IPS DF 6.9 (cell line): ENCODE measurements at regions not wholly inside any gene's neighbourhood (a gene's known extent, or its start where the extent isn't known, plus 50 kb on each side); places are given as distances from the start of the nearest gene placed in this dataset.

Experiments used
- DNase-seq: peaks from one replicate; pipeline ENCODE4 v3.0.0-alpha.2; 2013; ENCODE audit warnings: low read depth, low spot score
- H3K27ac ChIP-seq: one replicate; pipeline ENCODE4 v1.5.1; 2013; ENCODE audit warnings: low read length, control low read depth
- H3K27me3 ChIP-seq: 2 replicates; pipeline ENCODE4 v1.6.1; 2013; ENCODE audit warnings: mild to moderate bottlenecking, low read length; ENCODE audit not compliant: control insufficient read depth, insufficient read depth
- H3K36me3 ChIP-seq: 2 replicates; pipeline ENCODE4 v1.6.1; 2013; ENCODE audit warnings: low read length; ENCODE audit not compliant: control insufficient read depth, insufficient read depth
- H3K4me1 ChIP-seq: 2 replicates; pipeline ENCODE4 v1.6.1; 2013; ENCODE audit warnings: low read length; ENCODE audit not compliant: control insufficient read depth, insufficient read depth
- H3K4me3 ChIP-seq: 2 replicates; pipeline ENCODE4 v1.5.1; 2013; ENCODE audit warnings: mild to moderate bottlenecking, low read length
- H3K9me3 ChIP-seq: 2 replicates; pipeline ENCODE4 v1.6.1; 2013; ENCODE audit warnings: low read length, inconsistent platforms; ENCODE audit not compliant: control insufficient read depth, insufficient read depth
- WGBS: extraction: QIAGEN DNeasy Blood & Tissue Kit; methylation state at CpG from one replicate; pipeline ENCODE4 v1.1.7; 2013; ENCODE audit warnings: mixed read lengths, missing lambda C conversion rate; ENCODE audit not compliant: insufficient read length, insufficient coverage; 5-methylcytosine and 5-hydroxymethylcytosine counted together

DNA sequence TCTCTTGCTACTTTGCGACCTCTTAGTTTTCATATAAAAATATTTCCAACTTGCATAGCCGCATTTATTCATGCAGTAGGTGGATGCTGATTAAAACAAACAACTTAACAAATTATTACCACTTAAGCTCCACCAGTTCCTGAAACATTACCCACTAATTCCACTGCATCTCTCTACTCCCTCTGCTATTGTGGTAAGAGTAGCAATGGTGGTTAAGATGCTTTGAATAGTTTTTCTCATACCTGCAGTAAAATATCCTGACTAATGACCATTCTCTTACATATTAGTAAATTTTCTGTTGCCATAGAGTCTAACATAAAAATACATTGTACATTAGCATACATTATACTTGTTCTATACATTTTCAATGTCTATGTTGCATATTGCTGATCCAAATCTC is 397.6 kb upstream of the PLSCR5 start:
- Histone ChIP-seq H3K4me3 (no peak overlapping the region), H3K4me1 (no peaks in the 10 kb centered on the region), H3K27ac (no peak overlapping the region), H3K9me3 (no peaks in the 10 kb centered on the region), H3K27me3 (no peaks in the 10 kb centered on the region), H3K36me3 (no peaks in the 10 kb centered on the region)
- WGBS: no CpG with 5 or more reads among the region's 2 CpGs
- DNase-seq: no peak

DNA sequence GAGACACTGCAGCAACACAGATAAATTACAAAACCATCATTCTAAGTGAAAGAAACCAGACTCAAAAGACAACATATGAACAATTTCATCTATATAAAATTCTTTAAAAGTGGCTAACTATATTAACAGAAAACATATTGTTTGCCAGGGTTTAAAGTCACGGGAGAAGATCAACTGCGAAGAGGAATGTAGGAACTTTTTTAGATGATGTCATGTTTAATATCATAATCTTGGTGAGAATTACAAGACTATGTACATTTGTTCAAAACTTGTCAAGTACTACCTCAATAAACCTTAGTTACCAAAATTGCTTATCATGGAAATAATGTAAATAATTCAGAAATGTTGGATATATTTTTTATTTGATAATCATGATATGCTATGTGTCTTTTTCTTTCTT is 395.1 kb upstream of the PLSCR5 start:
- no peak overlapping the region for H3K27ac ChIP-seq
- H3K4me3 ChIP-seq: no peak overlapping the region
- H3K36me3 ChIP-seq: no peaks in the 10 kb centered on the region
- DNase-seq: no peak
- no peaks in the 10 kb centered on the region for H3K27me3 ChIP-seq
- no CpG with 5 or more reads among the region's 2 CpGs for WGBS
- no peaks in the 10 kb centered on the region for H3K9me3 ChIP-seq
- no peaks in the 10 kb centered on the region for H3K4me1 ChIP-seq

GRCh38 chr3:146991907-146992306 is 386.8 kb upstream of the PLSCR5 start:
- Histone ChIP-seq H3K4me1 (no peaks in the 10 kb centered on the region), H3K36me3 (no peaks in the 10 kb centered on the region), H3K9me3 (no peaks in the 10 kb centered on the region), H3K4me3 (no peak overlapping the region), H3K27me3 (no peaks in the 10 kb centered on the region), H3K27ac (no peak overlapping the region)
- WGBS: no CpG with 5 or more reads among the region's 1 CpG
- DNase-seq: no peak

- no CpG with 5 or more reads among the region's 2 CpGs for WGBS
- no peaks in the 10 kb centered on the region for H3K27me3 ChIP-seq
- no peak overlapping the region for H3K4me3 ChIP-seq
- H3K4me1 ChIP-seq: no peaks in the 10 kb centered on the region
- H3K36me3 ChIP-seq: no peaks in the 10 kb centered on the region
- no peak overlapping the region for H3K27ac ChIP-seq
- no peak for DNase-seq
- H3K9me3 ChIP-seq: no peaks in the 10 kb centered on the region
These were observed 370.3 kb upstream of the PLSCR5 start for GRCh38 chr3:146975476-146975875.

- H3K4me3 ChIP-seq: no peak overlapping the region
- no peaks in the 10 kb centered on the region for H3K4me1 ChIP-seq
- no peak overlapping the region for H3K27ac ChIP-seq
- no CpG with 5 or more reads among the region's 1 CpG for whole genome bisulfite sequencing
- no peak for DNase-seq
- no peaks in the 10 kb centered on the region for H3K36me3 ChIP-seq
- H3K27me3 ChIP-seq: no peaks in the 10 kb centered on the region
- no peaks in the 10 kb centered on the region for H3K9me3 ChIP-seq
These were observed 369.9 kb upstream of the PLSCR5 start for GRCh38 chr3:146975032-146975431.

DNA sequence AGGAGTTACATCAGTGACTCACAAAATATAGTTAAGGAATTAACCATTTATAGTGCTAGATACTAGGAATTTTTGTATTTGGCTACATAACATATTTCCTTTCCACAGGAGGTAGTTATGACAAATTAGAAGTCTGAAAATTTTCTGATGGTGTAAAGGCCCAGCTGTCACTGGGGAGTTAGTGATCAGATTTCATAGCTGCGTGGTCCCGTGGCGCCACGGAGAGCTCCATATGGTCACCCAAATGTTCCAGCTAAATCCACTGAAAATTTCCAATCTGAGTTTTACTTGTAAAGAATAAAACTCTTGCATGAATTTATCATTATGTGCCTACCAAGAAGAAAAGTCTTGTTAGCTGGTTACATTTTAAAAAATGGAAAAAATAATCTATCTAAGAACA is 368.9 kb upstream of the PLSCR5 start:
- no peak overlapping the region for H3K4me3 ChIP-seq

GRCh38 chr3:146972726-146973125 is 367.6 kb upstream of the PLSCR5 start:
- H3K9me3 ChIP-seq: no peaks in the 10 kb centered on the region
- H3K27me3 ChIP-seq: no peaks in the 10 kb centered on the region
- no peak overlapping the region for H3K27ac ChIP-seq
- no peak for DNase-seq
- no CpG with 5 or more reads among the region's 1 CpG for WGBS
- no peak overlapping the region for H3K4me3 ChIP-seq
- H3K36me3 ChIP-seq: no peaks in the 10 kb centered on the region
- H3K4me1 ChIP-seq: no peaks in the 10 kb centered on the region

More for the DNA sequence above, 368.9 kb upstream of the PLSCR5 start:
- Histone ChIP-seq H3K9me3 (no peaks in the 10 kb centered on the region), H3K4me1 (no peaks in the 10 kb centered on the region), H3K36me3 (no peaks in the 10 kb centered on the region), H3K27ac (no peak overlapping the region), H3K27me3 (no peaks in the 10 kb centered on the region)
- WGBS: no CpG with 5 or more reads among the region's 4 CpGs
- DNase-seq: no peak

DNA sequence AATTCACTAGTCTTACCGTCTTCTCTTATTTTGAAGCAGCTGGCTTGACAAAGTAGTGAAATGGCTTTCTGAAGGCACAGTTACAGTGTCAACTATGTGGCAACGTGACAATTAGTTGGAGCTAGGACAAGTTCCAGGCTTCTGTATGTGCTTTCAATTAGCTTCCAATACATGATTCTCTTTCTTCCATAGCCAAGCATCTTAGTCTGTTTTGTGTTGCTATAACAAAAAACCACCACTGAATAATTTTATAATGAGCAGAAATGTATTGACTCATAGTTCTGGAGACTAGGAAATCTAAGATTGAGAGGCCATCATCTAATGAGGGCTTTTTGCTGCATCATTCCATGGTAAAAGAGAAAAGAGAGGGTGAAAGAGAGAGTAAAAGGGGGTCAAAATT is 365.1 kb upstream of the PLSCR5 start:
- Histone ChIP-seq H3K9me3 (no peaks in the 10 kb centered on the region), H3K27ac (no peak overlapping the region), H3K4me3 (no peak overlapping the region), H3K36me3 (no peaks in the 10 kb centered on the region), H3K27me3 (no peaks in the 10 kb centered on the region), H3K4me1 (no peaks in the 10 kb centered on the region)
- no CpG with 5 or more reads among the region's 2 CpGs for WGBS
- no peak for DNase-seq

GRCh38 chr3:146969356-146969755 is 364.2 kb upstream of the PLSCR5 start:
- Histone ChIP-seq H3K4me1 (no peaks in the 10 kb centered on the region), H3K4me3 (no peak overlapping the region)

DNA sequence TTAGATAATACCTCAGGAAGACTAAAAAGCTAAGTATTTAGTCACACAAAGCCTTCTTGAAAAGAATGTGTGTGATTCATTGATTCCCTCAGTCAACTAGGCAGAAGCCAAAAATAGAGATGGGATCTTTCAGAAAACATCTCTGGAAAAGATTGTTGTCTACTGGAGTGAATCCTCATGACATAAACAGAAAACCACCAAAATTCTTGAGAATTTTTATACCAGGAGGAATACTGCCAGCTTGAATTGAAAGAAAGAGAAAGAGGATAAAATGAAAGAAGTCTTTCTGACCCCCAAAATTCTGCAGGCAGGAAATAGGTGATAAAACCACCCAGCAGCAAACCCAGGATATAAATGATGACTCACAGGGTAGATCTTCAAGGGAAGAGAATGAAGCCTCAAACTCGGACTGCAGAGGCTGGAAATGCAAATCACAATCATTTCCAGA is 363.1 kb upstream of the PLSCR5 start:
- Histone ChIP-seq H3K27me3 (no peaks in the 10 kb centered on the region), H3K4me3 (no peak overlapping the region), H3K36me3 (no peaks in the 10 kb centered on the region), H3K27ac (no peak overlapping the region), H3K4me1 (no peaks in the 10 kb centered on the region), H3K9me3 (no peaks in the 10 kb centered on the region)
- no CpG with 5 or more reads among the region's 1 CpG for WGBS
- DNase-seq: no peak

More at GRCh38 chr3:146969356-146969755, 364.2 kb upstream of the PLSCR5 start:
- DNase-seq: no peak
- Histone ChIP-seq H3K36me3 (no peaks in the 10 kb centered on the region), H3K27me3 (no peaks in the 10 kb centered on the region), H3K27ac (no peak overlapping the region), H3K9me3 (no peaks in the 10 kb centered on the region)

DNA sequence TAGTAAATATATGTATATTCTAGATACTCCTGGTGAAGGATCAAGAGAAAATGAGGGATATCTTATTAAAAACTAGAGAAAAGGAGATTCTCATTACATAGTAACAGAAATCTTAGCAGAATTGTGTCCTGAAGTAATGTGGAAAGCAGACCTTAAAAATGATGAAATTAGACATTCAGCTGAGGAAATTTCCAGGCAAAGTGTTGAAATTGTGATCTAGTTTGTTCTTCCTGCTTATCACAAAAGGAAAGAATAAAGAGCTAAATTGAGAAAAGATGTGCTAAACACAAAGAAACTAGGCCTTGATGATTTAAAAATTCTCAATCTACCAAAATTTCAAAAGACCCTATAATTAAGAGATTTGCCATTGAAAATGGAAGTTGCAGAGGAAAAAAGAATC is 362.6 kb upstream of the PLSCR5 start:
- DNase-seq: no peak
- Histone ChIP-seq H3K4me3 (no peak overlapping the region), H3K27me3 (no peaks in the 10 kb centered on the region), H3K4me1 (no peaks in the 10 kb centered on the region), H3K27ac (no peak overlapping the region), H3K36me3 (no peaks in the 10 kb centered on the region), H3K9me3 (no peaks in the 10 kb centered on the region)
